ENCODE measurements at regions not wholly inside any gene's neighbourhood (a gene's known extent, or its start where the extent isn't known, plus 50 kb on each side); places are given as distances from the start of the nearest gene placed in this dataset.

DNA sequence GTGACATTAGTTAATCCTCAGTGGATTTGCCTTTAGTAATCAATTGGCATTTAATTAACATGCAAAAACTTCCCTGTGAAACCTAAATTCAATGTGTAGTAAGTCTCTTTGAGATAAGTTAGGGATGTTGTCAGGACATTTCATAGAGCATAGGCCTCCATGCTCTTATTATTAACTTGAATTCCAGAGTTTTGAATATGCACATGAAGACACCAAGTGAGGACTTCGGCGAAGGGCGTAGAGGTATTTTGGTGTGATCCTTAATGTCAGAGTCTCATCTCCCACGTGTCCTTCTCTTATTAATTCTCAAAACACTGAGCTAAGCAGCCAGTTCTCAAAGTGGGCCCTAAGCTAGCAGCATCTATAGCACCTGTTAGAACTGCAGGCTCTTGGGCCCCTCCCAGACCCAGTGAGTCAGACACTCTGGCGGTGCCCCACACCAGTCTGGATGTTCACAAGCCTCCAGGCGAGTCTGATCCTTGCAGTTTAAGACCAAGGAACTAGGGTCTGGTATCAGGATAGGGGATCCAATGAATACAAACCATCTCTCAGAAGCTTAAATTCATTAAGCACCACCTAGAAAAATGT lies 292.1 kb downstream of the QKI start:
- TF ChIP-seq, protein P1, sequence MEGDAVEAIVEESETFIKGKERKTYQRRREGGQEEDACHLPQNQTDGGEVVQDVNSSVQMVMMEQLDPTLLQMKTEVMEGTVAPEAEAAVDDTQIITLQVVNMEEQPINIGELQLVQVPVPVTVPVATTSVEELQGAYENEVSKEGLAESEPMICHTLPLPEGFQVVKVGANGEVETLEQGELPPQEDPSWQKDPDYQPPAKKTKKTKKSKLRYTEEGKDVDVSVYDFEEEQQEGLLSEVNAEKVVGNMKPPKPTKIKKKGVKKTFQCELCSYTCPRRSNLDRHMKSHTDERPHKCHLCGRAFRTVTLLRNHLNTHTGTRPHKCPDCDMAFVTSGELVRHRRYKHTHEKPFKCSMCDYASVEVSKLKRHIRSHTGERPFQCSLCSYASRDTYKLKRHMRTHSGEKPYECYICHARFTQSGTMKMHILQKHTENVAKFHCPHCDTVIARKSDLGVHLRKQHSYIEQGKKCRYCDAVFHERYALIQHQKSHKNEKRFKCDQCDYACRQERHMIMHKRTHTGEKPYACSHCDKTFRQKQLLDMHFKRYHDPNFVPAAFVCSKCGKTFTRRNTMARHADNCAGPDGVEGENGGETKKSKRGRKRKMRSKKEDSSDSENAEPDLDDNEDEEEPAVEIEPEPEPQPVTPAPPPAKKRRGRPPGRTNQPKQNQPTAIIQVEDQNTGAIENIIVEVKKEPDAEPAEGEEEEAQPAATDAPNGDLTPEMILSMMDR (optimal IDR thresholded peaks at IDR 0.05 in 1 of 3, IDR thresholded peaks at IDR 0.05 in 1 of 3, conservative IDR thresholded peaks at IDR 0.05 in 1 of 3; ENCODE audit: extremely low read depth in 1 of 3, insufficient read depth in 2 of 3, low read length in 3 of 3), result no peak
- TF ChIP-seq EZH2 (IDR thresholded peaks at IDR 0.05; ENCODE audit: low read length), result no peak

All from keratinocyte (primary cell).